ENCODE measurements at regions not wholly inside any gene's neighbourhood (a gene's known extent, or its start where the extent isn't known, plus 50 kb on each side); places are given as distances from the start of the nearest gene placed in this dataset.

- H3K9ac ChIP-seq (ENCODE audit: extremely low read depth, low read length, poor library complexity, severe bottlenecking), result no peak overlapping the region
- no peaks in the 10 kb centered on the region for H3K36me3 ChIP-seq (ENCODE audit: control insufficient read depth, insufficient read depth, low read length)
- no peak overlapping the region for H3K4me3 ChIP-seq (ENCODE audit: low read length)
- no peak overlapping the region for H3K27ac ChIP-seq (ENCODE audit: low read depth, low read length)
- no peaks in the 10 kb centered on the region for H3K36me3 Mint-ChIP-seq (ENCODE audit: low read depth)
- no peak for DNase-seq
- H3K27me3 ChIP-seq (ENCODE audit: control insufficient read depth, insufficient read depth, low read length, poor library complexity, severe bottlenecking), result no peaks in the 10 kb centered on the region
- H3K4me1 Mint-ChIP-seq, result no peaks in the 10 kb centered on the region
- TF ChIP-seq CTCF (conservative IDR thresholded peaks at IDR 0.05), result no peak
- no peaks in the 10 kb centered on the region for H3K9me3 ChIP-seq (ENCODE audit: control insufficient read depth, low read length)
- WGBS, 2 experiments (ENCODE audit: insufficient coverage in 1 of 2, insufficient read length in 1 of 2), result 100% methylated on average over 1 to 2 of the region's 2 CpGs
- H3K27me3 Mint-ChIP-seq (ENCODE audit: insufficient read depth), result no peaks in the 10 kb centered on the region
- H3K27ac Mint-ChIP-seq, result no peak overlapping the region
- no peaks in the 10 kb centered on the region for H3K9me3 Mint-ChIP-seq
- H3K4me1 ChIP-seq (ENCODE audit: control insufficient read depth, insufficient read depth, low read length), result no peaks in the 10 kb centered on the region
- H3K4me3 Mint-ChIP-seq, result no peak overlapping the region
Measured at GRCh38 chr5:26205121-26205520, 833.3 kb downstream of the CDH9 start.

GRCh38 chr5:26193626-26194025 is 844.8 kb downstream of the CDH9 start:
- H3K36me3 Mint-ChIP-seq (ENCODE audit: low read depth), result no peaks in the 10 kb centered on the region
- no peaks in the 10 kb centered on the region for H3K4me1 ChIP-seq (ENCODE audit: control insufficient read depth, insufficient read depth, low read length)
- H3K9me3 Mint-ChIP-seq, result no peaks in the 10 kb centered on the region
- H3K4me3 ChIP-seq (ENCODE audit: low read length), result no peak overlapping the region
- no peaks in the 10 kb centered on the region for H3K9me3 ChIP-seq (ENCODE audit: control insufficient read depth, low read length)
- no peak for DNase-seq
- no peak overlapping the region for H3K27ac Mint-ChIP-seq
- H3K4me1 Mint-ChIP-seq, result no peaks in the 10 kb centered on the region
- H3K9ac ChIP-seq (ENCODE audit: extremely low read depth, low read length, poor library complexity, severe bottlenecking), result no peak overlapping the region
- no peak overlapping the region for H3K27ac ChIP-seq (ENCODE audit: low read depth, low read length)
- no peaks in the 10 kb centered on the region for H3K27me3 ChIP-seq (ENCODE audit: control insufficient read depth, insufficient read depth, low read length, poor library complexity, severe bottlenecking)
- H3K4me3 Mint-ChIP-seq, result no peak overlapping the region
- TF ChIP-seq CTCF (conservative IDR thresholded peaks at IDR 0.05), result no peak
- 88 to 90% methylated on average over 4 of the region's 5 CpGs for WGBS, 2 experiments (ENCODE audit: insufficient coverage in 1 of 2, insufficient read length in 1 of 2)
- H3K36me3 ChIP-seq (ENCODE audit: control insufficient read depth, insufficient read depth, low read length), result no peaks in the 10 kb centered on the region
- no peaks in the 10 kb centered on the region for H3K27me3 Mint-ChIP-seq (ENCODE audit: insufficient read depth)

GRCh38 chr5:26192486-26192885 is 845.9 kb downstream of the CDH9 start:
- no peaks in the 10 kb centered on the region for H3K36me3 ChIP-seq (ENCODE audit: control insufficient read depth, insufficient read depth, low read length)
- no peaks in the 10 kb centered on the region for H3K4me1 Mint-ChIP-seq
- H3K27ac Mint-ChIP-seq, result no peak overlapping the region
- no peak overlapping the region for H3K9ac ChIP-seq (ENCODE audit: extremely low read depth, low read length, poor library complexity, severe bottlenecking)
- no peak for DNase-seq
- no peaks in the 10 kb centered on the region for H3K4me1 ChIP-seq (ENCODE audit: control insufficient read depth, insufficient read depth, low read length)
- H3K4me3 Mint-ChIP-seq, result no peak overlapping the region
- no peak overlapping the region for H3K4me3 ChIP-seq (ENCODE audit: low read length)
- no peak overlapping the region for H3K27ac ChIP-seq (ENCODE audit: low read depth, low read length)
- H3K27me3 Mint-ChIP-seq (ENCODE audit: insufficient read depth), result no peaks in the 10 kb centered on the region
- H3K9me3 ChIP-seq (ENCODE audit: control insufficient read depth, low read length), result no peaks in the 10 kb centered on the region
- H3K27me3 ChIP-seq (ENCODE audit: control insufficient read depth, insufficient read depth, low read length, poor library complexity, severe bottlenecking), result no peaks in the 10 kb centered on the region
- TF ChIP-seq CTCF (conservative IDR thresholded peaks at IDR 0.05), result no peak
- H3K9me3 Mint-ChIP-seq, result no peaks in the 10 kb centered on the region
- H3K36me3 Mint-ChIP-seq (ENCODE audit: low read depth), result no peaks in the 10 kb centered on the region

All from endodermal cell (in vitro differentiated cells).